Stimulated activated CD8-positive, alpha-beta memory T cell treated with anti-CD3 and anti-CD28 coated beads, Interleukin-2, amount 100 ng/mL, for 1 hour (primary cell): ENCODE measurements at regions not wholly inside any gene's neighbourhood (a gene's known extent, or its start where the extent isn't known, plus 50 kb on each side); places are given as distances from the start of the nearest gene placed in this dataset.

Experiments
- DNase-seq, 2 donors: peaks; one replicate each; pipeline ENCODE4 v3.0.0-alpha.2; 2020; ENCODE audit warnings: low read depth in 2 of 2

GRCh38 chr11:109747839-109748238, 325.8 kb downstream of the C11orf87 start:
- DNase-seq = no peak

GRCh38 chr11:109749476-109749875, 327.5 kb downstream of the C11orf87 start:
- no peak for DNase-seq

- DNase-seq = no peak
These were observed 329.0 kb downstream of the C11orf87 start for GRCh38 chr11:109750964-109751363.

- no peak for DNase-seq
These were observed 330.3 kb downstream of the C11orf87 start for GRCh38 chr11:109752212-109752825.

GRCh38 chr11:109756521-109756920, 334.5 kb downstream of the C11orf87 start:
- no peak for DNase-seq

- DNase-seq = no peak
These were observed 335.0 kb downstream of the C11orf87 start for GRCh38 chr11:109756951-109757350.

- DNase-seq = no peak
These were observed 330.6 kb upstream of the ZC3H12C start for GRCh38 chr11:109762546-109762945.

GRCh38 chr11:109765709-109766311, 327.4 kb upstream of the ZC3H12C start:
- no peak for DNase-seq

- DNase-seq = no peak
These were observed 323.3 kb upstream of the ZC3H12C start for GRCh38 chr11:109769858-109770257.

- DNase-seq = no peak
These were observed 322.9 kb upstream of the ZC3H12C start for GRCh38 chr11:109770323-109770722.

GRCh38 chr11:109772892-109773291, 320.3 kb upstream of the ZC3H12C start:
- no peak for DNase-seq

- DNase-seq = no peak
These were observed 317.5 kb upstream of the ZC3H12C start for GRCh38 chr11:109775686-109776085.

GRCh38 chr11:109783014-109783413, 310.2 kb upstream of the ZC3H12C start:
- DNase-seq = no peak

GRCh38 chr11:109783840-109784239, 309.4 kb upstream of the ZC3H12C start:
- DNase-seq = no peak

- no peak for DNase-seq
These were observed 308.7 kb upstream of the ZC3H12C start for GRCh38 chr11:109784536-109784935.

- DNase-seq = no peak
These were observed 308.0 kb upstream of the ZC3H12C start for GRCh38 chr11:109785198-109785597.

- DNase-seq = no peak
These were observed 307.5 kb upstream of the ZC3H12C start for GRCh38 chr11:109785714-109786113.

- DNase-seq = no peak
These were observed 304.2 kb upstream of the ZC3H12C start for GRCh38 chr11:109788948-109789490.

GRCh38 chr11:109789901-109790300, 303.3 kb upstream of the ZC3H12C start:
- DNase-seq = no peak

GRCh38 chr11:109791337-109791736, 301.9 kb upstream of the ZC3H12C start:
- no peak for DNase-seq

- no peak for DNase-seq
These were observed 298.7 kb upstream of the ZC3H12C start for GRCh38 chr11:109794501-109794900.

- DNase-seq = no peak
These were observed 298.0 kb upstream of the ZC3H12C start for GRCh38 chr11:109795234-109795633.

GRCh38 chr11:109796253-109796652, 296.9 kb upstream of the ZC3H12C start:
- no peak for DNase-seq

- no peak for DNase-seq
These were observed 294.7 kb upstream of the ZC3H12C start for GRCh38 chr11:109798521-109798920.
